ENCODE measurements at regions not wholly inside any gene's neighbourhood (a gene's known extent, or its start where the extent isn't known, plus 50 kb on each side); places are given as distances from the start of the nearest gene placed in this dataset.
A peak's percentile ranks its signal among the peaks of the same experiment; 100 is the strongest.

- CTCF ChIA-PET, result interaction anchor here (1.9 kb wide), 1 partner anchor 40 kb away, joined by 5 read pairs; no protein-coding TSS in a partner anchor
Observed at GRCh38 chr1:221164029-221164428, 284.8 kb downstream of the HLX start.

More at GRCh38 chr1:221164029-221164428, 284.8 kb downstream of the HLX start:
- no peak overlapping the region for H3K9ac ChIP-seq
- no peaks in the 10 kb centered on the region for H4K20me1 ChIP-seq (ENCODE audit: insufficient read depth)
- peak overlapping the region; percentile 84 to 97; a peak in 3 of 4 replicates for H3K27ac ChIP-seq (ENCODE audit: low read depth in 2 of 2, low read length in 1 of 2)
- H3K9me3 ChIP-seq, result no peaks in the 10 kb centered on the region
- DNase-seq, result no peak
- peaks cover 14% of the 10 kb centered on the region for H3F3A ChIP-seq (replicated peaks; ENCODE audit: insufficient read depth)
- H2AFZ ChIP-seq (ENCODE audit: low read depth), result no peak overlapping the region
- H3K36me3 ChIP-seq (replicated peaks in 1 of 2; ENCODE audit: control insufficient read depth in 1 of 2, insufficient read depth in 2 of 2, low read length in 1 of 2), result no peaks in the 10 kb centered on the region
- H3K4me2 ChIP-seq, result no peak overlapping the region
- H3K9me2 ChIP-seq, result no peaks in the 10 kb centered on the region
- no peaks in the 10 kb centered on the region for H3K79me2 ChIP-seq (ENCODE audit: insufficient read depth)
- peaks cover 31 to 34% of the 10 kb centered on the region in 2 experiments for H3K4me1 ChIP-seq (ENCODE audit: control insufficient read depth in 1 of 2, insufficient read depth in 2 of 2, low read depth in 1 of 2, low read length in 1 of 2)
- H3K27me3 ChIP-seq (ENCODE audit: insufficient read depth), result no peaks in the 10 kb centered on the region
- TF ChIP-seq EP300 (IDR thresholded peaks at IDR 0.05; ENCODE audit: borderline replicate concordance in 1 of 2, low read depth in 1 of 2, low read length in 1 of 2) (peak in 1 of 2 experiments; percentile 58; a peak in 1 of 4 replicates), FOSL2 (IDR thresholded peaks at IDR 0.05; ENCODE audit: borderline replicate concordance, low read depth) (peak; percentile 49; the same call in 1 of the 2 replicates), TCF12 (IDR thresholded peaks at IDR 0.05) (peak; percentile 55), ELF1 (IDR thresholded peaks at IDR 0.05) (no peak), USF2 (IDR thresholded peaks at IDR 0.05; ENCODE audit: borderline replicate concordance, low read depth, low read length) (no peak), SIN3A (IDR thresholded peaks at IDR 0.05; ENCODE audit: borderline replicate concordance, low read depth, low read length) (no peak), RFX5 (IDR thresholded peaks at IDR 0.05; ENCODE audit: low read length) (no peak), REST (IDR thresholded peaks at IDR 0.05; ENCODE audit: low read depth, low read length) (no peak), RXRA (IDR thresholded peaks at IDR 0.05; ENCODE audit: borderline replicate concordance, low read depth) (peak; percentile 80; the same call in 1 of the 2 replicates), JUND (IDR thresholded peaks at IDR 0.05) (0 out of 2 replicates have a peak, but pooled peaks have one; percentile 44), CHD2 (IDR thresholded peaks at IDR 0.05; ENCODE audit: low read length, partially characterized antibody) (no peak), POLR2AphosphoS5 (IDR thresholded peaks at IDR 0.05; ENCODE audit: low read depth, low read length) (no peak), ZBTB33 (IDR thresholded peaks at IDR 0.05; ENCODE audit: borderline replicate concordance, low read depth) (no peak), EZH2phosphoT487 (IDR thresholded peaks at IDR 0.05; ENCODE audit: borderline replicate concordance, low read depth) (no peak), PBX3 (IDR thresholded peaks at IDR 0.05) (peak; percentile 70), MXI1 (IDR thresholded peaks at IDR 0.05; ENCODE audit: low read depth, low read length) (no peak), NFIC (IDR thresholded peaks at IDR 0.05; ENCODE audit: borderline replicate concordance) (0 out of 2 replicates have a peak, but pooled peaks have one; percentile 8), RAD21 (IDR thresholded peaks at IDR 0.05; ENCODE audit: low read length) (no peak), GABPA (IDR thresholded peaks at IDR 0.05; ENCODE audit: low read depth) (no peak), SMC3 (IDR thresholded peaks at IDR 0.05; ENCODE audit: low read depth, low read length) (no peak), CTCF (IDR thresholded peaks at IDR 0.05) (no peak), IRF3 (IDR thresholded peaks at IDR 0.05; ENCODE audit: low read depth, low read length) (no peak)
- POLR2A ChIA-PET, result no interaction called here
- H3K4me3 ChIP-seq (ENCODE audit: low read depth in 2 of 2, low read length in 1 of 2), result no peak overlapping the region
- WGBS (ENCODE audit: low lambda C conversion rate), result 88% methylated on average over 1 of the region's 1 CpG
